H9 (cell line): ENCODE measurements at regions not wholly inside any gene's neighbourhood (a gene's known extent, or its start where the extent isn't known, plus 50 kb on each side); places are given as distances from the start of the nearest gene placed in this dataset.

ENCODE experiments used
- DNase-seq: peaks from one replicate; pipeline ENCODE4 v3.0.0-alpha.2; 2017
- H2AFZ ChIP-seq: one replicate; pipeline ENCODE4 v1.6.1; 2013; ENCODE audit warnings: mild to moderate bottlenecking, low read length, control low read depth, moderate library complexity
- H2AK5ac ChIP-seq: 2 replicates; pipeline ENCODE4 v1.6.1; 2013; ENCODE audit warnings: low read length, control low read depth, mixed read lengths; ENCODE audit not compliant: insufficient read length
- H2BK120ac ChIP-seq: one replicate; pipeline ENCODE4 v1.6.1; 2013; ENCODE audit warnings: low read depth, mild to moderate bottlenecking, low read length, control low read depth, inconsistent platforms; ENCODE audit not compliant: poor library complexity, severe bottlenecking
- H2BK12ac ChIP-seq: 2 replicates; pipeline ENCODE4 v1.6.1; 2013; ENCODE audit warnings: low read length, control low read depth, mixed read lengths, low read depth; ENCODE audit not compliant: insufficient read length
- H2BK15ac ChIP-seq: 2 replicates; pipeline ENCODE4 v1.6.1; 2013; ENCODE audit warnings: low read depth, low read length, control low read depth
- H2BK20ac ChIP-seq: one replicate; pipeline ENCODE4 v1.6.1; 2013; ENCODE audit warnings: low read depth, mild to moderate bottlenecking, low read length, control low read depth, inconsistent platforms; ENCODE audit not compliant: poor library complexity, severe bottlenecking
- H2BK5ac ChIP-seq: 2 replicates; pipeline ENCODE4 v1.6.1; 2013; ENCODE audit warnings: low read length, control low read depth, mixed read lengths; ENCODE audit not compliant: insufficient read length
- H3K14ac ChIP-seq: 2 replicates; pipeline ENCODE4 v1.6.1; 2013; ENCODE audit warnings: low read length, control low read depth; ENCODE audit not compliant: insufficient read depth
- H3K18ac ChIP-seq: 2 replicates; pipeline ENCODE4 v1.6.1; 2013; ENCODE audit warnings: low read depth, mild to moderate bottlenecking, mixed read lengths, low read length, control low read depth; ENCODE audit not compliant: insufficient read length
- H3K23ac ChIP-seq: 2 replicates; pipeline ENCODE4 v1.6.1; 2013; ENCODE audit warnings: low read length, control low read depth, mixed read lengths, low read depth; ENCODE audit not compliant: insufficient read length
- H3K23me2 ChIP-seq: 2 replicates; pipeline ENCODE4 v1.6.1; 2013; ENCODE audit warnings: low read depth, mild to moderate bottlenecking, mixed read lengths, low read length, control low read depth; ENCODE audit not compliant: insufficient read length, poor library complexity, severe bottlenecking
- H3K27ac ChIP-seq: 2 replicates; pipeline ENCODE4 v1.5.1; 2013; ENCODE audit warnings: low read length, control low read depth, mixed read lengths, low read depth; ENCODE audit not compliant: insufficient read length
- H3K27me3 ChIP-seq: 2 replicates; pipeline ENCODE4 v1.6.1; 2013; ENCODE audit warnings: low read length, control low read depth, inconsistent platforms; ENCODE audit not compliant: insufficient read depth
- H3K4ac ChIP-seq: 2 replicates; pipeline ENCODE4 v1.6.1; 2013; ENCODE audit warnings: low read depth, mild to moderate bottlenecking, control low read depth, inconsistent platforms, low read length, moderate library complexity
- H3K4me1 ChIP-seq: 2 replicates; pipeline ENCODE4 v1.6.1; 2013; ENCODE audit warnings: low read length, control low read depth, inconsistent platforms; ENCODE audit not compliant: insufficient read depth
- H3K4me2 ChIP-seq: 2 replicates; pipeline ENCODE4 v1.6.1; 2013; ENCODE audit warnings: low read length, control low read depth, mixed read lengths; ENCODE audit not compliant: insufficient read length, insufficient read depth
- H3K56ac ChIP-seq: 2 replicates; pipeline ENCODE4 v1.6.1; 2013; ENCODE audit warnings: low read depth, mild to moderate bottlenecking, mixed read lengths, low read length, control low read depth; ENCODE audit not compliant: insufficient read length
- H3K79me1 ChIP-seq: 2 replicates; pipeline ENCODE4 v1.6.1; 2013; ENCODE audit warnings: low read depth, mild to moderate bottlenecking, moderate library complexity, low read length, control low read depth, inconsistent platforms; ENCODE audit not compliant: insufficient read depth, poor library complexity, severe bottlenecking
- H3K79me2 ChIP-seq: 2 replicates; pipeline ENCODE4 v1.6.1; 2013; ENCODE audit warnings: low read length, control low read depth, inconsistent platforms; ENCODE audit not compliant: insufficient read depth
- H3K9ac ChIP-seq: 2 replicates; pipeline ENCODE4 v1.6.1; 2013; ENCODE audit warnings: low read length, control low read depth, mixed read lengths; ENCODE audit not compliant: insufficient read length; ENCODE audit errors: extremely low read depth
- H3K9me3 ChIP-seq: one replicate; pipeline ENCODE4 v1.6.1; 2013; ENCODE audit warnings: low read depth, low read length, inconsistent platforms; ENCODE audit not compliant: control insufficient read depth
- H3T11ph ChIP-seq: one replicate; pipeline ENCODE4 v1.6.1; 2013; ENCODE audit warnings: mild to moderate bottlenecking, low read length, control low read depth, inconsistent platforms
- H4K20me1 ChIP-seq: one replicate; pipeline ENCODE4 v1.6.1; 2013; ENCODE audit not compliant: control insufficient read depth, insufficient read length, insufficient read depth
- H4K5ac ChIP-seq: 2 replicates; pipeline ENCODE4 v1.6.1; 2013; ENCODE audit warnings: low read depth, mild to moderate bottlenecking, mixed read lengths, low read length, control low read depth; ENCODE audit not compliant: insufficient read length
- H4K8ac ChIP-seq: replicated peaks from 2 replicates; pipeline ENCODE4 v1.6.1; 2013; ENCODE audit warnings: low read length, control low read depth, mixed read lengths, low read depth; ENCODE audit not compliant: insufficient read length
- H4K91ac ChIP-seq: 2 replicates; pipeline ENCODE4 v1.6.1; 2013; ENCODE audit warnings: low read depth, mild to moderate bottlenecking, moderate library complexity, mixed read lengths, low read length, control low read depth; ENCODE audit not compliant: insufficient read length
- H3K27ac Mint-ChIP-seq, 3 experiments: 2 replicates in 2 of 3; 3 replicates in 1 of 3; pipeline ENCODE4 v1.8.0; 2020 to 2021; ENCODE audit warnings: mixed read lengths in 3 of 3, mild to moderate bottlenecking in 1 of 3, moderate library complexity in 1 of 3
- H3K27me3 Mint-ChIP-seq: 2 replicates; pipeline ENCODE4 v1.8.0; 2021; ENCODE audit warnings: low read depth, mild to moderate bottlenecking, moderate library complexity, mixed read lengths
- H3K36me3 Mint-ChIP-seq, 3 experiments: 2 replicates in 2 of 3; 3 replicates in 1 of 3; pipeline ENCODE4 v1.8.0; 2020 to 2021; ENCODE audit warnings: low read depth in 3 of 3, mixed read lengths in 3 of 3; ENCODE audit not compliant: insufficient read depth in 1 of 3
- H3K4me1 Mint-ChIP-seq, 2 experiments: 2 replicates each; pipeline ENCODE4 v1.8.0; 2020; ENCODE audit warnings: mixed read lengths in 2 of 2
- H3K4me3 Mint-ChIP-seq, 2 experiments: 2 replicates in 1 of 2; 3 replicates in 1 of 2; pipeline ENCODE4 v1.8.0; 2020 to 2021; ENCODE audit warnings: mild to moderate bottlenecking in 2 of 2, mixed read lengths in 2 of 2, moderate library complexity in 1 of 2
- H3K9me3 Mint-ChIP-seq, 2 experiments: 2 replicates in 1 of 2; 3 replicates in 1 of 2; pipeline ENCODE4 v1.8.0; 2020; ENCODE audit warnings: mild to moderate bottlenecking in 2 of 2, mixed read lengths in 2 of 2, moderate library complexity in 1 of 2
- CTCF ChIP-seq: fragments of 200-600 bp; sonication (generic); conservative IDR thresholded peaks from 3 replicates; pipeline ENCODE4 v1.8.0; 2021; ENCODE audit warnings: antibody characterized with exemption, mild to moderate bottlenecking
- WGBS: extraction: QIAGEN DNeasy Blood & Tissue Kit; methylation state at CpG from one replicate; pipeline ENCODE4 v1.1.7; 2013; ENCODE audit warnings: missing lambda C conversion rate, low lambda C conversion rate, mixed read lengths; ENCODE audit not compliant: insufficient read length; ENCODE audit errors: extremely low coverage; 5-methylcytosine and 5-hydroxymethylcytosine counted together

- H3K4me2 ChIP-seq: no peak overlapping the region
- H3K36me3 Mint-ChIP-seq: no peaks in the 10 kb centered on the region
- no peak overlapping the region for H3K9ac ChIP-seq
These were observed 140.3 kb upstream of the RASA1 start for GRCh38 chr5:87127426-87127825.

More at GRCh38 chr5:87127426-87127825, 140.3 kb upstream of the RASA1 start:
- Histone ChIP-seq H3K79me1 (no peaks in the 10 kb centered on the region), H3K14ac (no peak overlapping the region), H3K23me2 (no peaks in the 10 kb centered on the region), H3K4me1 (no peaks in the 10 kb centered on the region), H2AFZ (no peak overlapping the region), H4K91ac (no peak overlapping the region), H2AK5ac (no peak overlapping the region), H2BK12ac (no peak overlapping the region), H4K8ac (no peak overlapping the region), H3T11ph (no peak overlapping the region), H2BK120ac (no peak overlapping the region), H4K5ac (no peak overlapping the region), H2BK20ac (no peak overlapping the region), H3K18ac (no peak overlapping the region), H3K27ac (no peak overlapping the region), H3K56ac (no peak overlapping the region), H3K9me3 (no peaks in the 10 kb centered on the region), H4K20me1 (no peaks in the 10 kb centered on the region), H3K27me3 (no peaks in the 10 kb centered on the region), H2BK5ac (no peak overlapping the region), H3K4ac (no peak overlapping the region), H3K23ac (no peak overlapping the region), H3K79me2 (no peaks in the 10 kb centered on the region), H2BK15ac (no peak overlapping the region)
- no peak for TF ChIP-seq CTCF
- no peak for DNase-seq
- WGBS: no CpG with 5 or more reads among the region's 1 CpG
- no peak overlapping the region for H3K4me3 Mint-ChIP-seq
- H3K27ac Mint-ChIP-seq: no peak overlapping the region
- H3K9me3 Mint-ChIP-seq: no peaks in the 10 kb centered on the region
- no peaks in the 10 kb centered on the region for H3K4me1 Mint-ChIP-seq
- H3K27me3 Mint-ChIP-seq: no peaks in the 10 kb centered on the region
